ENCODE measurements at regions not wholly inside any gene's neighbourhood (a gene's known extent, or its start where the extent isn't known, plus 50 kb on each side); places are given as distances from the start of the nearest gene placed in this dataset.

- TF ChIP-seq, protein P1, sequence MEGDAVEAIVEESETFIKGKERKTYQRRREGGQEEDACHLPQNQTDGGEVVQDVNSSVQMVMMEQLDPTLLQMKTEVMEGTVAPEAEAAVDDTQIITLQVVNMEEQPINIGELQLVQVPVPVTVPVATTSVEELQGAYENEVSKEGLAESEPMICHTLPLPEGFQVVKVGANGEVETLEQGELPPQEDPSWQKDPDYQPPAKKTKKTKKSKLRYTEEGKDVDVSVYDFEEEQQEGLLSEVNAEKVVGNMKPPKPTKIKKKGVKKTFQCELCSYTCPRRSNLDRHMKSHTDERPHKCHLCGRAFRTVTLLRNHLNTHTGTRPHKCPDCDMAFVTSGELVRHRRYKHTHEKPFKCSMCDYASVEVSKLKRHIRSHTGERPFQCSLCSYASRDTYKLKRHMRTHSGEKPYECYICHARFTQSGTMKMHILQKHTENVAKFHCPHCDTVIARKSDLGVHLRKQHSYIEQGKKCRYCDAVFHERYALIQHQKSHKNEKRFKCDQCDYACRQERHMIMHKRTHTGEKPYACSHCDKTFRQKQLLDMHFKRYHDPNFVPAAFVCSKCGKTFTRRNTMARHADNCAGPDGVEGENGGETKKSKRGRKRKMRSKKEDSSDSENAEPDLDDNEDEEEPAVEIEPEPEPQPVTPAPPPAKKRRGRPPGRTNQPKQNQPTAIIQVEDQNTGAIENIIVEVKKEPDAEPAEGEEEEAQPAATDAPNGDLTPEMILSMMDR (conservative IDR thresholded peaks at IDR 0.05; ENCODE audit: low read length) = no peak
- TF ChIP-seq EZH2phosphoT487 (IDR thresholded peaks at IDR 0.05; ENCODE audit: borderline replicate concordance, low read depth, low read length) = no peak
Observed at GRCh38 chr1:10914056-10914455, 98.4 kb upstream of the TARDBP start.

Data from OCI-LY7 (cell line).